ENCODE measurements at regions not wholly inside any gene's neighbourhood (a gene's known extent, or its start where the extent isn't known, plus 50 kb on each side); places are given as distances from the start of the nearest gene placed in this dataset.

DNA sequence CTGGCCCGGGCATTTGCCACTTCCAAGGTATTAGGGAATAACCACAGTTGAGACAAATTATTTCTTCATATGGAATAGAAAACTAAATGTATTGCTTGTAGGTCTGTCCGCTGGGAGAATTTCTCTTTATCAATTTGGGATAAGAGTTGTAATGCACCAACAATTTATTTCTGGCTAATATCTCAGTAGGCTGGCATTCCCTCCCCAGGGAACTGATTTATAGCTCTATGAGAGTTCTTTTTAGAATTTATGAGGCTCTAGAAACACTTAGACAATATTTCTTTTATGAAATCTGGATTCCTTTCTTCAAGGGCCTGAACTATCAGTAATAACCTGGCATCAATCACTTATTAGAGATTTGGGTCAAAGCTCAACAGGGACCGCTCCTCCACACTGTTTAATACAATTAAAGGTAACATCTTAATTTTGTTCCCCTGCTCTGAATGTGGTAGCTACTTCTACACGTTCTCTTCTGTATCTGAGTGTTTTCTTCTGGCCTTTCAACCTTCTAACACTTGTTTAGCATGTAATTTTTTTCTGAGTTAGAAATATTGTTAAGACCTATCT, 857.4 kb upstream of the PRR20A start:
- H4K20me1 ChIP-seq (replicated peaks in 1 of 2; ENCODE audit: control insufficient read depth in 1 of 2, insufficient read depth in 2 of 2, low read length in 2 of 2), result no peaks in the 10 kb centered on the region
- no peak overlapping the region for H2BK12ac ChIP-seq (ENCODE audit: low read depth, low read length)
- no peak overlapping the region for H3K23ac ChIP-seq (ENCODE audit: insufficient read length)
- H3K36me3 ChIP-seq (ENCODE audit: control insufficient read depth in 2 of 4, insufficient read depth in 4 of 4, low read length in 3 of 4), result no peaks in the 10 kb centered on the region
- no peak overlapping the region for H2BK5ac ChIP-seq (ENCODE audit: low read depth, low read length)
- H3K4ac ChIP-seq (replicated peaks; ENCODE audit: insufficient read length, low read depth, low read length), result no peak overlapping the region
- H3K18ac ChIP-seq (ENCODE audit: extremely low read depth, low read length), result no peak overlapping the region
- TF ChIP-seq EZH2 (IDR thresholded peaks at IDR 0.05; ENCODE audit: low read depth, low read length, severe bottlenecking) (no peak), ASH2L (IDR thresholded peaks at IDR 0.05; ENCODE audit: low read length) (no peak), NRF1 (IDR thresholded peaks at IDR 0.05; ENCODE audit: low read depth, low read length) (no peak), POLR2A (IDR thresholded peaks at IDR 0.05; ENCODE audit: control extremely low read depth in 1 of 2, low read depth in 2 of 2, low read length in 2 of 2) (no peak), SUZ12 (IDR thresholded peaks at IDR 0.05; ENCODE audit: low read length) (no peak), EGR1 (IDR thresholded peaks at IDR 0.05; ENCODE audit: borderline replicate concordance, low read depth, low read length) (no peak), CHD1 (IDR thresholded peaks at IDR 0.05; ENCODE audit: low read depth, low read length) (no peak), GTF2F1 (IDR thresholded peaks at IDR 0.05; ENCODE audit: borderline replicate concordance, low read depth, low read length) (no peak), CEBPB (IDR thresholded peaks at IDR 0.05; ENCODE audit: low read depth, low read length) (no peak), TBP (IDR thresholded peaks at IDR 0.05; ENCODE audit: low read depth, low read length) (no peak), CREB1 (IDR thresholded peaks at IDR 0.05) (no peak), KDM5A (IDR thresholded peaks at IDR 0.05; ENCODE audit: low read length) (no peak), TAF7 (optimal IDR thresholded peaks at IDR 0.05; ENCODE audit: borderline replicate concordance, low read depth, low read length) (no peak), BRCA1 (IDR thresholded peaks at IDR 0.05; ENCODE audit: low read depth, low read length) (no peak), NANOG (IDR thresholded peaks at IDR 0.05; ENCODE audit: insufficient read depth, low read depth, low read length, poor library complexity, severe bottlenecking) (no peak), SP4 (IDR thresholded peaks at IDR 0.05; ENCODE audit: low read length) (no peak)
- no peak overlapping the region for H3K56ac ChIP-seq (replicated peaks; ENCODE audit: insufficient read length, low read depth, low read length)
- no peak overlapping the region for H4K8ac ChIP-seq (ENCODE audit: extremely low read depth, insufficient read depth, low read length)
- no peak overlapping the region for H3K9ac ChIP-seq (replicated peaks in 1 of 4; ENCODE audit: extremely low read depth in 1 of 4, low read depth in 3 of 4, low read length in 3 of 4)
- H3K4me3 ChIP-seq (ENCODE audit: extremely low read depth in 1 of 4, insufficient read depth in 2 of 4, low read depth in 3 of 4, low read length in 4 of 4), result no peak overlapping the region
- 0 out of 4 replicates have a peak, but pooled peaks cover 0 to 3% of the 10 kb centered on the region in 2 experiments for H3K9me3 ChIP-seq (ENCODE audit: insufficient read depth in 2 of 2, low read depth in 1 of 2, low read length in 1 of 2)
- no peak overlapping the region for H2AFZ ChIP-seq (ENCODE audit: low read length)
- H2BK120ac ChIP-seq (replicated peaks; ENCODE audit: low read depth, low read length), result no peak overlapping the region
- no peak for DNase-seq (ENCODE audit: low read depth in 1 of 2, low spot score in 2 of 2)
- H2BK15ac ChIP-seq (ENCODE audit: low read length), result no peak overlapping the region
- H3K14ac ChIP-seq (ENCODE audit: insufficient read length), result no peak overlapping the region
- no peak overlapping the region for H3K27ac ChIP-seq (ENCODE audit: low read depth, low read length)
- POLR2A ChIA-PET (ENCODE audit: partially characterized antibody), result no interaction called here
- CTCF ChIA-PET (ENCODE audit: partially characterized antibody), result no interaction called here
- H3K27me3 ChIP-seq (replicated peaks in 1 of 4; ENCODE audit: control insufficient read depth in 3 of 4, extremely low read depth in 1 of 4, insufficient read depth in 3 of 4, low read length in 3 of 4), result no peaks in the 10 kb centered on the region
- H3K79me2 ChIP-seq (ENCODE audit: control insufficient read depth in 1 of 2, insufficient read depth in 2 of 2, low read length in 2 of 2), result no peaks in the 10 kb centered on the region
- FAIRE-seq, result no peak
- H2BK20ac ChIP-seq (ENCODE audit: low read length), result no peak overlapping the region
- H3K4me1 ChIP-seq (replicated peaks in 1 of 4; ENCODE audit: control insufficient read depth in 3 of 4, insufficient read depth in 4 of 4, low read length in 3 of 4), result no peaks in the 10 kb centered on the region
- 90% methylated on average over 4 of the region's 4 CpGs; no CpG with 5 or more reads in 1 of the 2 experiments for WGBS, 2 experiments (ENCODE audit: extremely low coverage in 1 of 2, insufficient coverage in 1 of 2, insufficient read length in 1 of 2, insufficient replicate concordance in 2 of 2, low coverage in 1 of 2, low lambda C conversion rate in 2 of 2, missing lambda C conversion rate in 1 of 2)
- H4K91ac ChIP-seq (replicated peaks; ENCODE audit: insufficient read length, low read length), result no peak overlapping the region
- no peak overlapping the region for H4K5ac ChIP-seq (ENCODE audit: insufficient read length, low read depth, low read length)
- no peak overlapping the region for H2AK5ac ChIP-seq (ENCODE audit: low read depth, low read length)
- no peaks in the 10 kb centered on the region for H3K23me2 ChIP-seq (ENCODE audit: low read depth, low read length)
- no peaks in the 10 kb centered on the region for H3K79me1 ChIP-seq (ENCODE audit: low read depth, low read length)
- H3K4me2 ChIP-seq (ENCODE audit: insufficient read depth in 1 of 2, low read depth in 2 of 2, low read length in 2 of 2), result no peak overlapping the region

Data from H1 (cell line).